Left renal cortex interstitium (tissue), 4 donors: ENCODE measurements at regions not wholly inside any gene's neighbourhood (a gene's known extent, or its start where the extent isn't known, plus 50 kb on each side); places are given as distances from the start of the nearest gene placed in this dataset.

Source experiments
- DNase-seq, 4 donors: peaks; one replicate each; pipeline ENCODE4 v3.0.0-alpha.2; 2013; ENCODE audit warnings: low read depth in 4 of 4, low spot score in 2 of 4, missing footprints in 1 of 4

DNA sequence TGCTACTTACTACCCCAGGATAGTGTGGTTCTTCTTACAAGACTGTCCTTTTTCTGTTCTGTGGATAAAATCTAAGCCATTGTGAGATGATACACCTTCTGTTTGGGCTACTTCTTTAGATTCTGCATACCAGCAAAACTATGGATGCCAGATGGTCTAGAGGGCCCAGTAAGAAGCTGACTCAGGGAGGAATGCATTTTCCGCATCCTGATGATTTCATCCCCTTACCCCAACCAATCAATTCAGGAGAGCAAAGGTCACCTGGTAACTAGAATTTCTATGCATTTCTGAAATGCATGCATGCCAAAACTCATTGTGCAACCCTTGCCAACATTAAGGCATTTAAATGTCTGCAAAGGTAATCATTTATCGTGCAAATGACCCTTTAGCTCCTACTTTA, 285.7 kb upstream of the ZP4 start:
- DNase-seq, result no peak

DNA sequence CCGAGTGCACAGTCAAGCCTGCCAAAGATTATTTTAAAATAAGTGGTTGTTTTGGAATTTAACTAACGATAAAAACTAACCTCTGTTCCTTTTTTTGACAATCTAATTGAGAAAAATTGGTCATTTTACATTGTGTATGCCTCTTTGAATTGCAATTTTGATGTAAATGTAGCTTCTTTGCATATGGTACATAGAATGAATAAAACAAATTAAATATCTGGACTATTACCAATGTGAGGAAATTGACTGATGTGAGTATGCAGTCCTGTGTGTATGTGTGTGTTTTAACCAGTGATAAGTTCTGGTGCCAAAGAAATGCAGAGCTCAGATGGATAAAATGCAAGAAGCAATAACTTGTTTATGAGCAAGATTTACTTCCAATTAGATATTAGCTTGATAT, 281.3 kb upstream of the ZP4 start:
- no peak for DNase-seq

DNA sequence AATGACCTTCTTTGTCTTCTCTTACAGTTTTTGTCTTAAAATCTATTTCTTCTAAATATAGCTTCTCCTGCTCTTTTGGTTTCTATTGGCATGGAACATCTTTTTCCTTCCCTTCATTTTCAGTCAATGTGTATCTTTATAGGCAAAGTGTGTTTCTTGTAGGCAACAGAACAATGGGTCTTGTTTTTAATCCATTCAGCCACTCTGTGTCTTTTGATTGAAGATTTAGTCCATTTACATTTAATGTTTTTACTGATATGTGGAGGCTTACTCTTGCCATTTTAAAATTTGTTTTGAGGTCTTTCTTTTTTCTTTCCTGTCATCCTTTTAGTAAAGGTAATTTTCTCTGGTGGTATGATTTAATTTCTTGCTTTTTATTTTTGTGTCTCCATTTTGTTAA, 271.2 kb upstream of the ZP4 start:
- DNase-seq, result no peak

DNA sequence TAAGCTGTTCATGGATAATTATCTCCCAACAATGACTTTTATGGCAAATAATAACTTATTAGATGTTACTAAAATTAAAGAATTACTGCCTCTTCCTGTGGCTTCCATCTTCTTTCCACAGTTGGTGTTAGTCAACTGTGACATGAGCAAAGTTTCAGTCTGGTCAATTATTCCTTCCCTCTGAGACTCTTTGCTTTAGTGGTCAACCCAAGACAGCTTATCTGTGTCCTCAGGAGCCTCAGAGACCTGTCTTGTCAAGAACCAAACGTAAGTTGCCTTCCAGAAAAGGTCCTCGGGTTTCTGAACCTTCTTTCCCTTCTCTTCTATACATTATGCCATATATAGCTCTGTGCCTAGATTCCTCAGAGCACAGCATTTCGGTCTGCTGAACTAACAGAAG, 263.2 kb upstream of the ZP4 start:
- DNase-seq, result no peak

DNA sequence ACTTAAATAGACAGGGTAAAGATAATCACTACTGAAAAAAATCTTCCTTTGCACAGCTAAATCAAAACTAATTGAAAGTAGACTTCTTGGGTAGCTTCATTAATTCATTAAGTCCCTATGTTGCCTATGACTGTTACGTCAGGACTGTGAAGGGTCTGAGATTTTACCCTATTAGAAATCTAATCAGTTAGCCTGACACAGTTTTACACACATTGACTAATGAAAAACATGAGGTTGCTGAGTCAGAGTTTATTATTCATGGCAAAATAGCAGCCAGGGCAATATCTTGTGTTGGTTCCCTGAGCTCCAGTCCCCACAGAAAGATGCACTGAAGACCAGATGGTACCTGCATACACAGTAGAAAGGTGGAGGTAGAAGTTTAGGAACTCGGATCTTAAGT, 262.5 kb upstream of the ZP4 start:
- no peak for DNase-seq

DNA sequence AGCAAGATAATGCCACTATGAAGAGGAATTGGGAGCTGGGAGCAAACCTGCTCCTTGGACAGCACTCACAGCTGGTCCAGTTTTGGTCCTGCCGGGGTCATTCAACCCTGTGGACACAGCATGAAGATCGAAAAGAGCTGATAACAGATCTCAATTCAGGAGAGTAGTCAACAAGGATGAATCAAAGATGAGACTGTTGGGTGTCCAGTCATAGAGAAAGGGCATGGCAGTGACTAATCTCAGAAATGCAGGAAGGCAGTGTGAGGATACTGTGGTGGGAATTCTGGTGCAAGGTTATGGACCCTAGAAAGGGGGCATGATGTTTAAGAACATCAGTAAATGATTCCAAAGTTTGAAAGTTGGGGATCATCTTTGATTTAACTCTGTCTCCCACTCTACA, 261.4 kb upstream of the ZP4 start:
- no peak for DNase-seq

DNA sequence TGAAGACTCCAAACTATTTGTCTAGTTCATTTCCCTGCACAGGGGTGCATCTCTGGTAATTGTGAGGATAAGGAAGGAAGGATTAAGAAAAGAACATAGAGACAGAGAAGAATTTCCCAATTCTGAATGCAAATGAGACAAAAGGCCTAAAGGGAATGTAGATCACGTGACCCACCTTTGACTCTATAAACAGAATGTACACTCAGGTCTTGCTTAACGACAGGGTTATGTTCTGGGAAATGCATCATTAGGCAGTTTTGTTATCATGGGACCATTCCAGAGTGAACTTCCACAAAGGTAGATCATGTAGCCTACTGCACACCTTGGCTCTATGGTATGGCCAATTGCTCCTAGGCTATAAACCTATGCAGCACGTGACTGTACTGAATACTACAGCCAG, 252.3 kb upstream of the ZP4 start:
- no peak for DNase-seq

DNA sequence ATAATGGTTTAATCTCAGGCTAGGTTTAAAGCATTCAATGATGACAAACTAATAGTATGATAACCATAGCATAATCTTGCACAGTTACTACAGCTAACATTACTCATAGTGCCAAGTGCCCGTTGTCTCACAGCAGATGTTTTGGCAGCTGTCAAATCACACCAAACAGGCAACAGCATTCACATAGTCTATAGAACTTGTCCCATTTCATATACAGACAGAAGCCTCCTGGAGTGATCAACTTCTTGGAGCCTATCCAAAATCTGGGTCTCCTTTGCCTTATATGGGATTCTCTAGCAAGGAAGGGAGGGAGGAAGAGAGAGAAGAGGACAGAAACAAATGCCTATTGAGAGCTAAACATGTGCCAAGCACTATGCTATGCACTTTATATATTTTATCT, 250.6 kb upstream of the ZP4 start:
- no peak for DNase-seq

DNA sequence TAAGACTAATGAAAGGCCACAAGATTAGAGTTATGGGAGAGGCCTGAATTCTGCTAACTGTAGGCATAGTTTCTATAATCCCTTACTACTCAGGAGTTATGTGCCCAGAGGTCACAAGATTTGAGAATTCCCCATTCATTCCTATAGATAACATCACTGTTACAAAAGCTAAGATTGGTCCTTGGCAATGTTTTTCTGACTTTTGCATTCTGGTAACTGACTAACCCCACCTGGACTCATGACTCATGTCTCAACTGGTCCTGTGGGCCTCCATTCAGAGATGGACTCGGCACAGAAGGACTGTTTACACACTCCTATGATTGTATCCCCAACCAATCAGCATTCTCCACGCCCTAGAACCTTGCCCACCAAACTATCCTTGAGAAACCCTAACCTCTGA, 249.0 kb upstream of the ZP4 start:
- DNase-seq, result no peak

DNA sequence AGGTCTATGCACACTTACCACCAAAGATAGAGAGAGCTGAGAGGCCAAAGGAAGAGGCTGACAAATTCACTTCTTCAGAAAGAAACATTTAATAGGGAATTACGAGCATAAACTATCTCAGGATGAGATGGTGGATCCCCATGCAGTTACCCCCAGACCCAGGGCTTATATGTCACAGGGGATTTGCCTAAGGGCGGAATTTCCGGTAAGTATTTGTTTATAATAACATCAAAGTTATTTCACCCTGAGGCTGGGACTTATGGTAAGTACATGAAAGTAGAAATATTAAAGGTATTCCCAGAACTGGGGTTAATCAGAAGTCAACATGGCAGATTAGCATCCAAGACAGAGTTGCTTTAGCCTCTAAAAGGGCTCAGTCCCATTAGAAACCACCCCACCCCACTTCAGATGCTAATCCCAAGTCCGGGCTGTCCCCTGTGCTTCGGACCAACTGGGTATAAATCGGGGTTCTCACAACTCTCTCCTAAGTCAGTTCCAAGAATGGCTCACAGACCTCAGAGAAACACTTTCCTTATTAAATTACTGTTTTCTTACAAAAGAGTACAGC, 247.4 kb upstream of the ZP4 start:
- no peak for DNase-seq

DNA sequence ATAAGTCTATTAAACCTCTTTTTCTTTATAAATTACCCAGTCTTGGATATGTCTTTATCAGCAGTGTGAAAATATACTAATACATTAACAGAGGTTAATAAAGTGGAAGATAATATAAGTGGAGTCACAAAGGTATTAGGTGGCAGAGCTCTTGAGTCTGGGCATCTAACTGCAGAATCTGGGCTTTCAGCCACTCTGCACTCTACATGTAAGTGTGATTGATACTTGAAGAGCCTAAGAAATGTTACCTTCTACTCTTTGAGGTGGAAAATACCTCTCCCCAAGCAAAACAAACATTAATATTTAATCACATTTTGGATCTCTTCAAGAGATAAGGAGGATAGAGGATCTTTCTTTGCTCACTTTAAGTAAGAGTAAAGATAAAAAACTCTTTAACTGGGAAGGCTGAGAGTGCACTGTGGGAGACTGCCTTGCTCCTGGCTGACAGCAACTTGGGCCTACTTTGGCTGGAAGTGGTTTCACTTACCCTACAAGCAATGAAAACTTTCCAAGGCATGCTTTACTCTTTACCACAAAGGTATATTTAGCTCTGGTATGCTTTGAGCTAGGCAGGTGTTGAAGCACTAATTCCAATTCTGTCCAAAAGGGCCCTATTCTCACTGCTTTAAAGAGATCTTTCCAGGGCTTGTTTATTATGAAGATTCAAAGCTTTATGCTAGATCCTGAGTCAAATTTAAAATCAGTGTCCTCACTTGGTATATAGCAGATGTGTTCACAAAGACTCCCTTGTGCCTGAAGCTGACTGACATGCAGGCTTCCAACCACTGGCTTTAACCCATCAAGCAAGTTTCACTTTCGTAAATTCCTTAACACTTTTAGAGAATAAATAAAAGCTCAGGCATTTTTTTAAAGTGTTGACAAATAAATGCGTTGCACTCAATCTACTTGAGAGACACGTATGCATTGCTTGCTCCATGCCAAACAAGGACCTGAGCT, 245.3 kb upstream of the ZP4 start:
- no peak for DNase-seq

DNA sequence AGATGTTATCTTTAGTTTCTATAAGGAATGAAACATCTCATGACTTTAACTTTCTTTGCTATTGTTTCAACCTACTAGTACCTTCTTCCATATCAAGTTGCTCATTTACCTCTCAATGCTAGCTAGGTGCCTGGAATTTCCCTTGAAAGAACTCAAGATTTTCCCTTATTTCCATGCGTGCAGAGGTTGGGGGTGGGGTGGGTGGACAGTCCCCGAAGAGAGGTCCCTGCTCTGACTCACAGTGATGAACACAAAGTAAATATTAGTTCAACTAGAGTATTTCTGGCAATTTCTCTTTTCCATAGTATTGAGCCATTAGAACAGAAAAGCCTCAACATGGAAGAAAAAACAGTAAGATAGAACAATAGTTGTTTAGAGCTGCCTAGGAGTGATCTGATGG, 239.0 kb upstream of the ZP4 start:
- DNase-seq, result no peak

DNA sequence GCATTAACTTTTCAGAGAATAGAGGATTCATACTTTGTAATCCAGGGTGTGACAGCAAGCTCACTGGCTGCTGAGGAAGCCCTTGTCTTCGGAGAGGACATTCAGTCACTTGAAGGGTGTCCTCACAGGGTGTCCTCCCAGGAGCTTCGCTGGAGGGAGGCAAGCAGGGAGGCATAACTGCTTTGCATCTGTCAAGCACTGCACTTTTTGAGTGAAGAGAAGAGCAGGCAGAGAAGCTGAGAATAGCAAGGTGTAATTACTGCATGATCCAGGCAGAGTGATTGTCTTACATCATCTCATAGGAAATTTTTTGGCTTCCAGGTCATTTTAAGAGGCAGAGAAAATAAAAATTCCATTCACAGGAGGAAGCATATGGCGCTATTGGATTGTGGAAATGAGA, 232.5 kb upstream of the ZP4 start:
- no peak for DNase-seq

DNA sequence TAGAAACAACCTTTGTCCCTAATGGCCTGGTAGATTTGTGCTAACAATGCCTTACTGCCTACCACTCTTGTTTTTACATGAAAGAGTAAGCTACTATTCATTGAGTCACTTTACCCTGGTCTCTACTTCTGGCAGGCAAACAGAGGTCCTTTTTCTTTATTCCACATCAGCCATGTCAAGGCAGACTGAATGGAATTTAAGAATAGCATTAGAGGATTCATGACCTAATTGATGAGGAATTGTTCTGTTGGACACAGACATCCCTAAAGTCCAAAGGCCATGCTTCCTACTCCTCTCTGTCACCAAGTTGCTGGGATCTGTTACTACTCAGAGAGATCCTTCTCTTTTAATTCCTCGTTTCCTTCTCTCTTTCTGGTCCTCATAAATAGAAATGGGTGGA, 229.1 kb upstream of the ZP4 start:
- DNase-seq, result no peak

DNA sequence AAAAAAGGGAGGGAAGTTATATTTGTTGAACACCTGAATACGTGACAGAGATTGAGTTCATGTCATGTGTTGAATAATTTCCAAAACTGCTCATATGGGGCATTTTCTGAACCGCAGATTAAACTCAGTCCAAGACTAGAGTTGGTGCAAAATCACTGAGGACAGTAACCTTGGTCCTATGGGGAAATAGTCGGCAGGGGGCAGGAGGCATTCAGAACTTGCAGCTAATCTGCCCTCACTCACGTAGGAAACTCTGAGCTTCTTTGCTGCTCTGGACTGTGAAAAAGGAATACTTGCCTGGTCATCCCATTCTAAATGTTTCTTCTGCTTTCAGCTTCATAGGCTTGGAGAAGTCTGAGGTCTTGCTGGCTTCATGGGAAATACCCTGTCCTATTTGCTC, 228.3 kb upstream of the ZP4 start:
- no peak for DNase-seq

DNA sequence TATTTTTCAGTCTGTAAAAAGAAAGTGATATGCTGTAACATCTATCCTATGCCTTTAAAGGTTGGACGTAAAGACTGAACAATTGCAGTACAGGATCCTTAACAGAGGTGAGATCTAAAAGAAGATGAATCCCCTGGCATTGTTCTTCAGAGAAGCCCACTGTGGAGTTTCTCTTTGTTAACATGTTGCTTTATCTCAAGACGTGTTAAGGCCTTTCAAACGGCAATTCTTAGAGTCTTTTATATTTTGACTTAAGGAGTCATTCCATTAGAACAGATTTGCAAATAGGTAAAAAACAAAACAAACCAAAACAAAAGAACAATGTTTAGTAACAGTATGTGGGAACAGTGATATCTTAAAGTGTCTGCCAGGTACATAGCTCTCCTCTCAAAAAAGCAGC, 225.1 kb upstream of the ZP4 start:
- no peak for DNase-seq

DNA sequence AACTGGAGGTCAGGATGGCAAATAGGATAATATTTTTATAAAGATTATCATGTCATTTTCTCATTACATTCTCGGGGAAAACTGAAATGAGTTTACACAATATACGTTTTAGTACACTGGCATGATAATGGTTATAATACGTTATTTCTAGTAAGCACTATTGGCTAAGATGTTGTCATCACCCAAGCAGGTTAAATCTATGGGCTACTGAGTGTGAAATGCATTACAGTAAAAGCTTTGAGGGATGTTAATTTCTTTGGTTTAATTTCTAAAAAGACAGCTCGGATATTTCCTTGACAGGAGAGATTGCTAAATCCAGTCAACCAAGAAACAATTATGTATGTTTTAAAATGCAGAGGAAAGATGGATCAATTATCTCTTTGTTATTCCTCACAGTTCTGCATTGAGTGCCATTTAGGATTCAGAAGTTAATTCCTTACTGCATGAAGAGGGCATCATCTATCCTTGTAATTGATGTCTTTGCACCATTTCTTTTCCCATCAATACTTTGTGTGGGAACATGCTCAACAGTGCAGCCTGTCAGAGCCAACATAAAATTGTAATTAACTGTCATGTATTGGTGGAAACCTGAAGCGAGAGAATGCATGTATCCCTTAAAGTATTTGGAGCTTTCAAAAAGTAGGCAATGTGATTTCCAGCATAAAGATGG, 222.4 kb upstream of the ZP4 start:
- DNase-seq, result no peak

DNA sequence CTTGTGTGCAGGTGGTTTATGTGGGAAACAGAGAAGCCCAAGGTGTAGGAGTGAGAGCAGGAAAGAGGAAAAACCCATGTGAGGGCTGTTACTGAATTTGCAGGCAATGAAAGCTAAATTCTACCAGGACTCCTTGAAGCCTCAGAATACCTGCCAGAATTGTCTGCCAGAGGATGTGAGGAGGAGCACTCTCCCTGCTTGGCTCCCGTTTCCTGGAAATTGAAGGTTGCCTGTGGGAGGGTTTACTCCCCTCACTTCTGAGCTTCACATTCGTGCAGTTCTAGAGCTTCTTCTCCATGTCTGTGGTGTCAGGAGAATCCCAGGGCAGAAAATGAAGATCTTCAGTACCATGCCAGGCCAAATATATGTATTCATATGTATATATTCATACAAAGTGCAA, 220.8 kb upstream of the ZP4 start:
- no peak for DNase-seq

DNA sequence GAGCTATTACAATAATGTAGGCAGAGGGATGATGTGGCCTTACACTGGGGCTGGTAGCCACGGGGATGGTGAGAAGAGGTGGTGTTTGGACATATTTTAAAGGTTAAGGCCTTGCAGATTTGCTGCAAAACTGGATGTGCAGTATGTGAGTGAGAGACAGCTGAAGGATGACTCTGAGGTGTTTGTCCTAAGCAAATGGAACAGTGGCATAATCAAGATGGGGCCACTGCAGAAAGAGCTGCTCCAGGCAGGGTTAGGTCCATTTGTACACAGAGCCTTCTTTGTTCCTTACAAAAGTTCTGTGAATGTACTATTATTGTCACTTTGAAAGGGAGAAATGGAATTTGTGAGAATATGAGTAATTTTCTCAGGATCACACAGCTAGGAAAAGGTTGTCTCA, 220.4 kb upstream of the ZP4 start:
- no peak for DNase-seq

DNA sequence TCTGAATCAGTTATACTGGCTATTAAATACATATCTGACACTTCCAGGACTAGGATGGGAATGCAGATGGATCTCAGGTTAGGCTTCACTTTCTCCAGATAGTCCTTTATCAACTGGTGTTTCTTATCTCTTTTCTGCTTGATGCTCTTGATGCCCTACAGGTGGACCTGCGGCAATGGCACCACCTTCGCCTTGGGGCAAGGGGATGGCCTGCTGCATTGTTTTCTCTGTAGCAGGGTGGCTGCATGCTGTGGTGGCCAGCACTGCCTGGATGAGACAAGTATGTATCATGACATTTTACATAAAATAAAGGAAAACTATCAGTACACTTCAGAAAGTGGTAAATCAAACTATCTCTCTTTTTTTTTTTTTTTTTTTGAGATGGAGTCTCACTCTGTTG, 217.7 kb upstream of the ZP4 start:
- DNase-seq, result no peak

DNA sequence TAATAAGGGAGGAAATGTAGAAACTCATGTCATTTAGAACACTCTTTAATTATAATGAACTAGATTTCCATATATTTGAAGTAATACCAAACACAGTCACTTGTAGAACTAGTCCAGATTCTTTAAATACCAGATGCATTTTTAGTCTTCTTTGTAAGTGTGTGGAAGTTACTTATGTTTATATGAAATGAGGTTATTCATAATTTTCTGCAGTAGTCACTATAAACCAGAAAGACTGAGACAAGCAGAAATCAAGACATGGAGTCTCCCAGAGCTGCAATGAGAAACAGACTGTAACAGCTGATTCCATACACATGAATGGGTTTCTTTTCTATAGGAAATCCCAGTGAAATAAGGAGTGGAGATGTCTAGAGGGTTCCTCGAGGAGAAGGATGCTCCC, 216.6 kb upstream of the ZP4 start:
- no peak for DNase-seq

DNA sequence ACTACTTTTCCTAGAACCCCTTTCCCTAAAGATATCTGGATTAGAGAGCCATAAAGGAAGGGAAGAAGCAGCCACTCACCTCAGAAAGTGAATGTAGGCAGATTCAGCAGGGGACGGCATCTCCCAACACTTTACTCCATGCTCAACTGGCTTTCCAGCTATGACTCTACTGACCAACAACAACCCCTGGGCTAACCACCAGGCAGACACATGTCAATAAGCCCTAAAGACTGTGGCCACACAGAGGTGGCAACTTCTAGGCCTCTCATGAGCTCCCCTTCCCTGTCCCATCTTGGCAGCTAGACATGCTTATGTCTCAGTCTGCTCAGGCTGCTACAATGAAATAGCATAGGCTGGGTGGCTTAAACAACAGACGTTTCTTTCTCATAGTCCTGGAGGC, 214.0 kb upstream of the ZP4 start:
- no peak for DNase-seq
